Mucosa of rectum (tissue), 2 donors: ENCODE measurements at regions not wholly inside any gene's neighbourhood (a gene's known extent, or its start where the extent isn't known, plus 50 kb on each side); places are given as distances from the start of the nearest gene placed in this dataset.
A peak's percentile ranks its signal among the peaks of the same experiment; 100 is the strongest.

ENCODE experiments used
- H3K27ac ChIP-seq, 2 donors: one replicate each; pipeline ENCODE4 v1.7.0; 2013; ENCODE audit warnings: inconsistent platforms in 2 of 2, low read depth in 2 of 2, low read length in 2 of 2
- H3K27me3 ChIP-seq, 2 donors: one replicate each; pipeline ENCODE4 v1.7.0; 2013; ENCODE audit warnings: low read length in 2 of 2; ENCODE audit not compliant: control insufficient read depth in 2 of 2, insufficient read depth in 2 of 2
- H3K36me3 ChIP-seq, 2 donors: one replicate each; pipeline ENCODE4 v1.7.0; 2013; ENCODE audit warnings: low read length in 2 of 2; ENCODE audit not compliant: control insufficient read depth in 2 of 2, insufficient read depth in 2 of 2
- H3K4me1 ChIP-seq, 2 donors: one replicate each; pipeline ENCODE4 v1.7.0; 2013; ENCODE audit warnings: low read length in 2 of 2, mild to moderate bottlenecking in 1 of 2; ENCODE audit not compliant: control insufficient read depth in 2 of 2, insufficient read depth in 2 of 2
- H3K4me3 ChIP-seq, 2 donors: one replicate each; pipeline ENCODE4 v1.7.0; 2013; ENCODE audit warnings: low read length in 2 of 2
- H3K9ac ChIP-seq, 2 donors: one replicate each; pipeline ENCODE4 v1.7.0; 2013; ENCODE audit warnings: low read length in 2 of 2, low read depth in 1 of 2, mild to moderate bottlenecking in 1 of 2
- H3K9me3 ChIP-seq, 2 donors: one replicate each; pipeline ENCODE4 v1.7.0; 2013; ENCODE audit warnings: low read length in 2 of 2; ENCODE audit not compliant: control insufficient read depth in 2 of 2
- donor health status: healthy.
- donor health status: Normal muscosa, but diverticular disease.

DNA sequence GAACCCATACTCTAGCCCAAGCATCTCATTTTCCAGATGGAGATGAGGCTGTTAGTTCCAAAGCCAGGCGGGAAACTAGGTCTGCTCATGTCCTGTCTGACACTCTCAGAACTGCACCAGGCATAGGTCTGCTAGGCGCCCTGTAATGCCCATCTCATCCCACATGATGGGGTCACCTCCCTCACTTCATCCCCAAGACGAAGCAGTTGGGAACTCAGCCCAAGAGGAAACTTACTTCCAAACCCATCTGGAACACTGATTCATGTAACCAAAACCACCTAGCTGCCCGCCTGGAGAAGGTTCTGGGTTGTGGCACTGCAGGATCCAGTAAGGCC lies 84.0 kb upstream of the PRNP start:
- H3K4me3 ChIP-seq: no peak overlapping the region
- peaks cover 7 to 13% of the 10 kb centered on the region in 2 donors for H3K27me3 ChIP-seq
- H3K27ac ChIP-seq: no peak overlapping the region

GRCh38 chr20:4601630-4602296 lies 84.5 kb upstream of the PRNP start:
- Histone ChIP-seq H3K4me1 (no peaks in the 10 kb centered on the region), H3K27me3 (peaks cover 7 to 13% of the 10 kb centered on the region in 2 donors), H3K9ac (no peak overlapping the region), H3K4me3 (no peak overlapping the region), H3K36me3 (no peaks in the 10 kb centered on the region), H3K27ac (no peak overlapping the region), H3K9me3 (no peaks in the 10 kb centered on the region)

More for the DNA sequence above, 84.0 kb upstream of the PRNP start:
- Histone ChIP-seq H3K4me1 (no peaks in the 10 kb centered on the region), H3K9me3 (no peaks in the 10 kb centered on the region), H3K36me3 (no peaks in the 10 kb centered on the region), H3K9ac (no peak overlapping the region)

GRCh38 chr20:4600308-4601014 lies 85.8 kb upstream of the PRNP start:
- Histone ChIP-seq H3K27ac (no peak overlapping the region), H3K27me3 (peaks cover 7 to 10% of the 10 kb centered on the region in 2 donors), H3K9me3 (no peaks in the 10 kb centered on the region)

GRCh38 chr20:4597215-4597614 lies 89.0 kb upstream of the PRNP start:
- Histone ChIP-seq H3K9me3 (no peaks in the 10 kb centered on the region), H3K4me3 (no peak overlapping the region), H3K27ac (no peak overlapping the region), H3K4me1 (peaks cover 0 to 3% of the 10 kb centered on the region in 2 donors), H3K27me3 (peaks cover 3% of the 10 kb centered on the region in 2 donors), H3K9ac (no peak overlapping the region), H3K36me3 (no peaks in the 10 kb centered on the region)

More at GRCh38 chr20:4600308-4601014, 85.8 kb upstream of the PRNP start:
- Histone ChIP-seq H3K4me1 (no peaks in the 10 kb centered on the region), H3K9ac (no peak overlapping the region), H3K4me3 (no peak overlapping the region), H3K36me3 (no peaks in the 10 kb centered on the region)

DNA sequence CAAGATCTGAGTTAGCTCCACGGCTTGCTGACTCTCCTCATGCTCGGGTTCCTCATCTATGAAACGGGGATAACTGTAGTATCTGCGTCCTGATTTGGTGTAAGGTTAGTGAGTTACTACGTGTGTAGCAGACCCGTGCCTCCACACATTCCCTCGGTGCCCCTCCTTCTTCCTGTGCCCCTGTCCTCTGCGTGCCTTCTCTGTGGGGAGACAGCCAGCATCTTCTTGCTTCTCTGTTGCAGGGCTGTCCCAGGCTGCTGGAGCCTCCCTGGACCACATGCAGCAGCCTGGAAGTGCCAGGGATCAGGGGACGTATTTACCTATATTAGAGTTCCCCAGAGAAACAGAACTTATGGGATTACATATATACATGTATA lies 93.1 kb upstream of the PRNP start:
- H3K9ac ChIP-seq: no peak overlapping the region
- H3K27ac ChIP-seq: no peak overlapping the region
- H3K4me3 ChIP-seq: peak overlapping the region in 1 of 2 donors; percentile 47

GRCh38 chr20:4592316-4593148 lies 93.7 kb upstream of the PRNP start:
- H3K27ac ChIP-seq: no peak overlapping the region
- no peaks in the 10 kb centered on the region for H3K9me3 ChIP-seq
- H3K27me3 ChIP-seq: no peaks in the 10 kb centered on the region
- peak overlapping the region; percentile 31 to 53 for H3K4me3 ChIP-seq
- peaks cover 0 to 3% of the 10 kb centered on the region in 2 donors for H3K4me1 ChIP-seq
- no peaks in the 10 kb centered on the region for H3K36me3 ChIP-seq
- peak overlapping the region in 1 of 2 donors; percentile 21 for H3K9ac ChIP-seq

More for the DNA sequence above, 93.1 kb upstream of the PRNP start:
- Histone ChIP-seq H3K27me3 (no peaks in the 10 kb centered on the region), H3K4me1 (peaks cover 0 to 3% of the 10 kb centered on the region in 2 donors), H3K9me3 (no peaks in the 10 kb centered on the region), H3K36me3 (no peaks in the 10 kb centered on the region)

- Histone ChIP-seq H3K27ac (no peak overlapping the region), H3K4me1 (peaks cover 0 to 3% of the 10 kb centered on the region in 2 donors), H3K9me3 (no peaks in the 10 kb centered on the region), H3K36me3 (no peaks in the 10 kb centered on the region), H3K4me3 (peak overlapping the region; percentile 31 to 53), H3K27me3 (no peaks in the 10 kb centered on the region), H3K9ac (no peak overlapping the region)
These were observed 94.3 kb upstream of the PRNP start for GRCh38 chr20:4591975-4592315.

- H3K36me3 ChIP-seq: no peaks in the 10 kb centered on the region
- no peaks in the 10 kb centered on the region for H3K27me3 ChIP-seq
- H3K9ac ChIP-seq: no peak overlapping the region
- H3K9me3 ChIP-seq: no peaks in the 10 kb centered on the region
- no peak overlapping the region for H3K4me3 ChIP-seq
- no peak overlapping the region for H3K27ac ChIP-seq
- H3K4me1 ChIP-seq: no peaks in the 10 kb centered on the region
These were observed 100.5 kb upstream of the PRNP start for GRCh38 chr20:4585758-4586157.

DNA sequence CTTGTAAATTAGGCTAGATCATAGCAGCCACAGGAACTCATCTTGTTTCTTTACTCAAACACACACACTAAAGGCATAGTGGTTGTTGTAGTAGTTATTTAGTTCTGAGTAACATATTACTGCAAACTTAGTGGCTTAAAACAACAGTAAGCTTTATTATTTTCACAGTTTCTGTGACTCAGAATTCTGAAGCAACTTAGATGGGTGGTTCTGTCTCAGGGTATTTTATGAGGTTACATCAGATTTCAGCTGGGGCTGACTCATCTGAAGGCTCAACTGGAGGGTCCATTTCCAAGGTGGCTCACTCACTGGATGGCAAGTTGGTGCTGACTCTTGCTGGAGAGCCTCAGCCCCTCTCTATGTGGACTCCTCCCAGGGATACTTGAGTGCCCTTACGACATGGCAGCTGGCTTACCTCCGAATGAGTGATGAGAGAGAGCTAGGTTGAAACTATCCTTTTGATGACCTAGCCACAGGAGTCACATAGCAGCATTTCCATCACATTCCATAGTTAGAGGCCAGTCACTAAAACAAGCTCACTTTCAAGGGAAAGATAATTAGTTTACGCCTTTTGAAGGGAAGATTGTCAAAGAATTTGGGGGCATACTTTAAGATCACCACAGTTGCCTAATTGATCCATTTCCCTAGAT lies 101.0 kb upstream of the PRNP start:
- Histone ChIP-seq H3K9me3 (no peaks in the 10 kb centered on the region), H3K27ac (no peak overlapping the region), H3K4me1 (no peaks in the 10 kb centered on the region), H3K9ac (no peak overlapping the region), H3K27me3 (no peaks in the 10 kb centered on the region), H3K4me3 (no peak overlapping the region), H3K36me3 (no peaks in the 10 kb centered on the region)

GRCh38 chr20:4584510-4584909 lies 101.7 kb upstream of the PRNP start:
- H3K9me3 ChIP-seq: no peaks in the 10 kb centered on the region
- H3K27me3 ChIP-seq: no peaks in the 10 kb centered on the region
- H3K4me3 ChIP-seq: no peak overlapping the region
- no peak overlapping the region for H3K27ac ChIP-seq
- H3K36me3 ChIP-seq: no peaks in the 10 kb centered on the region
- no peak overlapping the region for H3K9ac ChIP-seq
- no peaks in the 10 kb centered on the region for H3K4me1 ChIP-seq
